ENCODE measurements at regions not wholly inside any gene's neighbourhood (a gene's known extent, or its start where the extent isn't known, plus 50 kb on each side); places are given as distances from the start of the nearest gene placed in this dataset.

- TF ChIP-seq FOXP2 (optimal IDR thresholded peaks at IDR 0.05; ENCODE audit: control extremely low read depth, extremely low read length, insufficient read depth) (no peak), POLR2AphosphoS5 (IDR thresholded peaks at IDR 0.05; ENCODE audit: borderline replicate concordance, low read depth, low read length) (no peak), EZH2 (IDR thresholded peaks at IDR 0.05) (no peak)
Observed at GRCh38 chr3:68336042-68336441, 596.3 kb downstream of the TAFA4 start.
